GM18505 (cell line): ENCODE measurements at regions not wholly inside any gene's neighbourhood (a gene's known extent, or its start where the extent isn't known, plus 50 kb on each side); places are given as distances from the start of the nearest gene placed in this dataset.

Experiments
- ATAC-seq: cut with Tn5 transposase; IDR thresholded peaks from one replicate; pipeline ENCODE4 v1.9.1; 2021; ENCODE audit not compliant: unreplicated experiment
- POLR2A ChIP-seq: IDR thresholded peaks from 4 replicates; pipeline ENCODE4 v1.6.1; 2011; ENCODE audit warnings: borderline replicate concordance; ENCODE audit not compliant: insufficient read depth, insufficient read length; ENCODE audit errors: extremely low read depth

GRCh38 chr13:73984949-73985691, 149.1 kb downstream of the KLF12 start:
- no peak for ATAC-seq
- no peak for TF ChIP-seq POLR2A

- ATAC-seq = no peak
- TF ChIP-seq POLR2A = no peak
Measured at GRCh38 chr13:73984201-73984600, 150.0 kb downstream of the KLF12 start.

- TF ChIP-seq POLR2A = no peak
- no peak for ATAC-seq
Measured at GRCh38 chr13:73983109-73983508, 151.1 kb downstream of the KLF12 start.

- ATAC-seq = no peak
- no peak for TF ChIP-seq POLR2A
Measured at GRCh38 chr13:73981595-73981994, 152.6 kb downstream of the KLF12 start.

- ATAC-seq = no peak
- TF ChIP-seq POLR2A = no peak
Measured at GRCh38 chr13:73975767-73976166, 158.4 kb downstream of the KLF12 start.

GRCh38 chr13:73974051-73974450, 160.2 kb downstream of the KLF12 start:
- no peak for ATAC-seq
- TF ChIP-seq POLR2A = no peak

- no peak for TF ChIP-seq POLR2A
- no peak for ATAC-seq
Measured at GRCh38 chr13:73973156-73973555, 161.0 kb downstream of the KLF12 start.

GRCh38 chr13:73972545-73972944, 161.7 kb downstream of the KLF12 start:
- no peak for ATAC-seq

GRCh38 chr13:73971481-73971880, 162.7 kb downstream of the KLF12 start:
- no peak for ATAC-seq
- no peak for TF ChIP-seq POLR2A

More at GRCh38 chr13:73972545-73972944, 161.7 kb downstream of the KLF12 start:
- no peak for TF ChIP-seq POLR2A

GRCh38 chr13:73970421-73971055, 163.7 kb downstream of the KLF12 start:
- TF ChIP-seq POLR2A = no peak
- no peak for ATAC-seq

GRCh38 chr13:73967397-73968165, 166.6 kb downstream of the KLF12 start:
- ATAC-seq = peak; percentile 100

GRCh38 chr13:73966331-73966730, 167.9 kb downstream of the KLF12 start:
- no peak for TF ChIP-seq POLR2A
- no peak for ATAC-seq

More at GRCh38 chr13:73967397-73968165, 166.6 kb downstream of the KLF12 start:
- TF ChIP-seq POLR2A = no peak

- no peak for TF ChIP-seq POLR2A
- no peak for ATAC-seq
Measured at GRCh38 chr13:73962284-73962683, 171.9 kb downstream of the KLF12 start.
